GM21786 (cell line): ENCODE measurements at regions not wholly inside any gene's neighbourhood (a gene's known extent, or its start where the extent isn't known, plus 50 kb on each side); places are given as distances from the start of the nearest gene placed in this dataset.
"Not testable (repeated sequence)": the region's sequence is repeated elsewhere in the genome, so short reads cannot be mapped to it uniquely, and the experiment has no call there.

Experiments used
- ATAC-seq: cut with Tn5 transposase; IDR thresholded peaks from one replicate; pipeline ENCODE4 v1.9.1; 2021; ENCODE audit not compliant: unreplicated experiment

GRCh38 chr12:86723326-86723725 lies 467.1 kb upstream of the MGAT4C start:
- no peak for ATAC-seq

GRCh38 chr12:86721713-86722397 lies 465.7 kb upstream of the MGAT4C start:
- no peak for ATAC-seq

- ATAC-seq, result no peak
Observed at GRCh38 chr12:86719381-86719780, 463.2 kb upstream of the MGAT4C start.

GRCh38 chr12:86713121-86713520 lies 456.9 kb upstream of the MGAT4C start:
- no peak for ATAC-seq

- no peak for ATAC-seq
Observed at GRCh38 chr12:86712425-86712843, 456.2 kb upstream of the MGAT4C start.

- ATAC-seq, result no peak
Observed at GRCh38 chr12:86711731-86712130, 455.5 kb upstream of the MGAT4C start.

- no peak for ATAC-seq
Observed at GRCh38 chr12:86710109-86710508, 453.9 kb upstream of the MGAT4C start.

GRCh38 chr12:86709017-86709416 lies 452.8 kb upstream of the MGAT4C start:
- ATAC-seq, result not testable (repeated sequence)

GRCh38 chr12:86698641-86698980 lies 442.4 kb upstream of the MGAT4C start:
- no peak for ATAC-seq

GRCh38 chr12:86697916-86698640 lies 441.9 kb upstream of the MGAT4C start:
- no peak for ATAC-seq

GRCh38 chr12:86683568-86684304 lies 427.5 kb upstream of the MGAT4C start:
- ATAC-seq, result no peak

GRCh38 chr12:86681060-86681459 lies 424.9 kb upstream of the MGAT4C start:
- no peak for ATAC-seq

GRCh38 chr12:86675197-86675596 lies 419.0 kb upstream of the MGAT4C start:
- ATAC-seq, result no peak

- no peak for ATAC-seq
Observed at GRCh38 chr12:86670986-86671385, 414.8 kb upstream of the MGAT4C start.

- ATAC-seq, result no peak
Observed at GRCh38 chr12:86669010-86669409, 412.8 kb upstream of the MGAT4C start.

- no peak for ATAC-seq
Observed at GRCh38 chr12:86666316-86666715, 410.1 kb upstream of the MGAT4C start.

- no peak for ATAC-seq
Observed at GRCh38 chr12:86663716-86664115, 407.5 kb upstream of the MGAT4C start.

- ATAC-seq, result peak; percentile 61
Observed at GRCh38 chr12:86663173-86663572, 407.0 kb upstream of the MGAT4C start.

GRCh38 chr12:86662464-86662863 lies 406.3 kb upstream of the MGAT4C start:
- ATAC-seq, result no peak

GRCh38 chr12:86660488-86661147 lies 404.4 kb upstream of the MGAT4C start:
- ATAC-seq, result no peak

- ATAC-seq, result no peak
Observed at GRCh38 chr12:86659985-86660384, 403.8 kb upstream of the MGAT4C start.
